PC-3 (cell line): ENCODE measurements at regions not wholly inside any gene's neighbourhood (a gene's known extent, or its start where the extent isn't known, plus 50 kb on each side); places are given as distances from the start of the nearest gene placed in this dataset.

ENCODE experiments used
- EZH2 ChIP-seq: fragments of 300-600 bp; sonication (generic); IDR thresholded peaks from one replicate; pipeline ENCODE4 v1.6.1; 2017; ENCODE audit warnings: antibody characterized with exemption, mild to moderate bottlenecking, low read length; ENCODE audit not compliant: unreplicated experiment
- TF ChIP-seq, protein P1 (sequence below): fragments of 300-600 bp; sonication (generic); conservative IDR thresholded peaks from 2 replicates; pipeline ENCODE4 v1.5.1; 2017; ENCODE audit warnings: antibody characterized with exemption, low read depth, mild to moderate bottlenecking, low read length

GRCh38 chr3:1953536-1953935 is 145.1 kb upstream of the CNTN4 start:
- TF ChIP-seq, protein P1, sequence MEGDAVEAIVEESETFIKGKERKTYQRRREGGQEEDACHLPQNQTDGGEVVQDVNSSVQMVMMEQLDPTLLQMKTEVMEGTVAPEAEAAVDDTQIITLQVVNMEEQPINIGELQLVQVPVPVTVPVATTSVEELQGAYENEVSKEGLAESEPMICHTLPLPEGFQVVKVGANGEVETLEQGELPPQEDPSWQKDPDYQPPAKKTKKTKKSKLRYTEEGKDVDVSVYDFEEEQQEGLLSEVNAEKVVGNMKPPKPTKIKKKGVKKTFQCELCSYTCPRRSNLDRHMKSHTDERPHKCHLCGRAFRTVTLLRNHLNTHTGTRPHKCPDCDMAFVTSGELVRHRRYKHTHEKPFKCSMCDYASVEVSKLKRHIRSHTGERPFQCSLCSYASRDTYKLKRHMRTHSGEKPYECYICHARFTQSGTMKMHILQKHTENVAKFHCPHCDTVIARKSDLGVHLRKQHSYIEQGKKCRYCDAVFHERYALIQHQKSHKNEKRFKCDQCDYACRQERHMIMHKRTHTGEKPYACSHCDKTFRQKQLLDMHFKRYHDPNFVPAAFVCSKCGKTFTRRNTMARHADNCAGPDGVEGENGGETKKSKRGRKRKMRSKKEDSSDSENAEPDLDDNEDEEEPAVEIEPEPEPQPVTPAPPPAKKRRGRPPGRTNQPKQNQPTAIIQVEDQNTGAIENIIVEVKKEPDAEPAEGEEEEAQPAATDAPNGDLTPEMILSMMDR, result no peak
- TF ChIP-seq EZH2, result no peak
